ENCODE measurements at regions not wholly inside any gene's neighbourhood (a gene's known extent, or its start where the extent isn't known, plus 50 kb on each side); places are given as distances from the start of the nearest gene placed in this dataset.

DNA sequence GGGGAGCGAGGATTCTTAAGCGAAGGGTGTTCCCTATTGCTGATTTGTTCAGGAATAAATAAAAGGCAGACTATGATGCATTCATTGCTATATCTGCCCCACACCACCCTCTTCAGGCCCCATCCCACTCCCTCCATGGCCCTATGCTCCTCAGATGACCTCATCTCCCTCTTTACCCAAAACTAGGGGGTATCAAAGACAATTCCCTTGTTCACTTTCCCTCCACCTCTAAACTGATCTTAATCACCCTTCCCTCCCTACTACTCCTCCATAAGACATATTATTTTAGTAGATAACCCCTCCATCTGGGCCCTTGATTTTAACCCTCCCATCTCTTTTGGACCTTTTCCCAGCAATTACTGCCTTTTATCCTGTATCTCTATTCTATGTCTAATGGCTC, 434.9 kb upstream of the RUNX1 start:
- Mint-ChIP-seq H3K4me3 (ENCODE audit: unreplicated experiment) (no peak overlapping the region), H3K27ac (ENCODE audit: unreplicated experiment) (no peak overlapping the region), H3K27me3 (ENCODE audit: unreplicated experiment) (no peaks in the 10 kb centered on the region), H3K36me3 (ENCODE audit: low read depth, unreplicated experiment) (no peaks in the 10 kb centered on the region), H3K4me1 (ENCODE audit: unreplicated experiment) (peaks cover 4% of the 10 kb centered on the region), H3K9me3 (ENCODE audit: unreplicated experiment) (no peaks in the 10 kb centered on the region)
- no peak for DNase-seq (ENCODE audit: low spot score)
- no peak for TF ChIP-seq CTCF (IDR thresholded peaks at IDR 0.05; ENCODE audit: unreplicated experiment)

DNA sequence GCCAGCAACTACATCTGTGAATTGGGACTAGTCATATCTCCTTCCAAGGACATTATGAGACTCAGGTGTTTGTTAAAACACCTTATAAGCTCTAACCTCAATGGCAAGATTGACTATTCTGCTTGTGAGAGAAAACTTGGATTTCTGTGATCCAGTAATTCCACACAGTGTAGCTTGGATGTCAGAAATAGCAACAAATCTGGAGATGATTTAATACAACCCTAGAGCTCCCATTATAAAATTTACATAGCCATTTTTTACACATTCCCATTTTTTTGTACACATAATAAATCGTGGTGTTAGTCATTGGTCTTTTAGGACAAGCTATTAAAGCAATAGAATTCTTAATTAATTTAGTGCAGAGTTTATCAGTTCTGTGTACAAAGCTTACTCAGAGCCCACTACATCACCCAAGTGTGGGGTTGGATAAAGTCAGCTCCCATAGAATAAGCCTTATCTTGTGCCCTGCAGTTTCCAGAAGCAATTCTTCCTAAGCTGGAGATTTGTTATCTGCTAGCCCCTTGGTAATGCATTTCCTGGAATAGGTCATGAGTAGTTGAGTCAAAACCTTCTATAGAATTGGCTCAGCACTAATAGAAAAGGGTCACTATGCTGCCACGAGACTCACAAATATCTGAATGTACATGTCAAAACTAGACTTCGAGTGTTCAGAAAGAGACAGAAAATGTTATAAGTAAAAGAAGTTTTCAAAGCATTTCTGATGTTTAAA, 434.0 kb upstream of the RUNX1 start:
- Mint-ChIP-seq H3K4me1 (ENCODE audit: unreplicated experiment) (peaks cover 4% of the 10 kb centered on the region), H3K9me3 (ENCODE audit: unreplicated experiment) (no peaks in the 10 kb centered on the region), H3K27me3 (ENCODE audit: unreplicated experiment) (no peaks in the 10 kb centered on the region), H3K4me3 (ENCODE audit: unreplicated experiment) (no peak overlapping the region), H3K36me3 (ENCODE audit: low read depth, unreplicated experiment) (no peaks in the 10 kb centered on the region), H3K27ac (ENCODE audit: unreplicated experiment) (no peak overlapping the region)
- no peak for TF ChIP-seq CTCF (IDR thresholded peaks at IDR 0.05; ENCODE audit: unreplicated experiment)
- no peak for DNase-seq (ENCODE audit: low spot score)

- Mint-ChIP-seq H3K4me3 (ENCODE audit: unreplicated experiment) (no peak overlapping the region), H3K4me1 (ENCODE audit: unreplicated experiment) (peaks cover 4% of the 10 kb centered on the region), H3K27ac (ENCODE audit: unreplicated experiment) (no peak overlapping the region), H3K27me3 (ENCODE audit: unreplicated experiment) (no peaks in the 10 kb centered on the region), H3K9me3 (ENCODE audit: unreplicated experiment) (no peaks in the 10 kb centered on the region), H3K36me3 (ENCODE audit: low read depth, unreplicated experiment) (no peaks in the 10 kb centered on the region)
- no peak for DNase-seq (ENCODE audit: low spot score)
- TF ChIP-seq CTCF (IDR thresholded peaks at IDR 0.05; ENCODE audit: unreplicated experiment) = no peak
Measured at GRCh38 chr21:35482096-35482495, 433.0 kb upstream of the RUNX1 start.

DNA sequence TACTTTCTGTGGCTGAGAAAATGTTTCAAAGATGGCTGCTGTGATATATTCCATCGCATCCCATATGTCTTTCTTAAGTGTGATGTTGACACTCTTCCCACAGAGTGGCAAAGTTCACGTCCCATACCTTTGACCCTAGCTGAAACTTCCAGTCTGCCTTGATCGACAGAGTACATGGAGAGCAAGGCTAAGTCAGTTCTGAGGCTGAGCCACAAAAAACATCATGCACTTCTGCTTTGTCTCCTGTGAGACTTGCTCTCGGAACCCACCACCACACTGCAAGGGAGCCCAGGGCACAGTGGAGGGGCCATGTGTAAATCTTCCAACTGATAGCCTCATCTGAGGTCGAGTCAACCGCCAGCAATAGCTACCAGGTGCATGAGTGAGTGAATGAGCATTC, 431.9 kb upstream of the RUNX1 start:
- TF ChIP-seq CTCF (IDR thresholded peaks at IDR 0.05; ENCODE audit: unreplicated experiment) = no peak
- H3K27me3 Mint-ChIP-seq (ENCODE audit: unreplicated experiment) = no peaks in the 10 kb centered on the region
- DNase-seq (ENCODE audit: low spot score) = no peak
- H3K4me3 Mint-ChIP-seq (ENCODE audit: unreplicated experiment) = no peak overlapping the region
- peaks cover 4% of the 10 kb centered on the region for H3K4me1 Mint-ChIP-seq (ENCODE audit: unreplicated experiment)
- no peaks in the 10 kb centered on the region for H3K36me3 Mint-ChIP-seq (ENCODE audit: low read depth, unreplicated experiment)
- no peaks in the 10 kb centered on the region for H3K9me3 Mint-ChIP-seq (ENCODE audit: unreplicated experiment)
- no peak overlapping the region for H3K27ac Mint-ChIP-seq (ENCODE audit: unreplicated experiment)

DNA sequence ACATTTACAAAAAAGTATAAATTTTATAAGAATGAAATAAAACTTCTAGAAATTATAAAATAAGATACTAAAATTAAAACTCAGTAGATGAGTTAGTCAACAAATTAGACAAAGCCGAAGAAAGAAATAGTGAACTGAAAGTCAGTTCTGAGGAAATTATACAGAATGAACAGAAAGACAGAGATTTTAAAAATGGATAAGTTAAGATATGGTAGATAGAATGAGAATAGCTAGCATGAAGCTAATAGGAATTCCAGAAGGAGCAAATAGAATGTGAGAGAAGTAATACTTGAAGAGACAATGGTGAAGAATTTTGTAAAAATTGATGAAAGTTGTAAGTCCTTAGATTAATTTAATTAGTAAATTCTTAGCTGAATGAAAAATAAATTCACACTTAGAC, 430.4 kb upstream of the RUNX1 start:
- no peak overlapping the region for H3K4me3 Mint-ChIP-seq (ENCODE audit: unreplicated experiment)
- no peak for DNase-seq (ENCODE audit: low spot score)
- TF ChIP-seq CTCF (IDR thresholded peaks at IDR 0.05; ENCODE audit: unreplicated experiment) = no peak
- no peak overlapping the region for H3K27ac Mint-ChIP-seq (ENCODE audit: unreplicated experiment)
- peaks cover 4% of the 10 kb centered on the region for H3K4me1 Mint-ChIP-seq (ENCODE audit: unreplicated experiment)
- no peaks in the 10 kb centered on the region for H3K27me3 Mint-ChIP-seq (ENCODE audit: unreplicated experiment)
- no peaks in the 10 kb centered on the region for H3K36me3 Mint-ChIP-seq (ENCODE audit: low read depth, unreplicated experiment)
- H3K9me3 Mint-ChIP-seq (ENCODE audit: unreplicated experiment) = no peaks in the 10 kb centered on the region

All from endothelial cell (in vitro differentiated cells).